Heart left ventricle (tissue), 13 donors: ENCODE measurements at regions not wholly inside any gene's neighbourhood (a gene's known extent, or its start where the extent isn't known, plus 50 kb on each side); places are given as distances from the start of the nearest gene placed in this dataset.

Experiments used
- POLR2A ChIP-seq, 2 donors: fragments of 450-650 bp; IDR thresholded peaks; one replicate each; pipeline ENCODE4 v1.6.1; 2017; ENCODE audit warnings: antibody characterized with exemption in 2 of 2, mild to moderate bottlenecking in 2 of 2, moderate library complexity in 2 of 2
- TF ChIP-seq, protein P1 (sequence below), 12 donors: fragments of 200-600 bp; sonication (generic) in 4 of 12; IDR thresholded peaks; one replicate each; pipeline versions ENCODE4 v1.5.0 to v1.8.0; 2018 to 2022; ENCODE audit warnings: antibody characterized with exemption in 12 of 12, mild to moderate bottlenecking in 5 of 12
- donor health status: ischemic (EF 13 %, LVEDD 7.1; RV severe dilation, severe dysfunction).
- donor health status: DM: no; HTN: yes; CAD: no.
- donor health status: DM: no; HTN: no; CAD: no.
- donor health status: ischemic (EF 25% LVEDD 6.9; RV normal size, moderate dysfunction).
- donor health status: ischemic (EF 25% LVEDD 5.7; RV mildly dilated, moderate dysfunction).
- donor health status: ischemic (EF 35%, LVEDD 5.7; RV mildly dilated, moderate dysfunction).
- donor health status: nonischemic (EF 11% LVEDD 7.7; RV severe dilation, severe dysfunction).
- donor health status: DM: yes; HTN: yes; CAD: no.
- donor health status: PGD.
- donor health status: ischemic (EF 29% LVEDD 5.4; RV normal size, mild dysfunction).
- donor health status: nonischemic (EF 23%, LVEDD 6.1; RV moderate dilation, normal function).

DNA sequence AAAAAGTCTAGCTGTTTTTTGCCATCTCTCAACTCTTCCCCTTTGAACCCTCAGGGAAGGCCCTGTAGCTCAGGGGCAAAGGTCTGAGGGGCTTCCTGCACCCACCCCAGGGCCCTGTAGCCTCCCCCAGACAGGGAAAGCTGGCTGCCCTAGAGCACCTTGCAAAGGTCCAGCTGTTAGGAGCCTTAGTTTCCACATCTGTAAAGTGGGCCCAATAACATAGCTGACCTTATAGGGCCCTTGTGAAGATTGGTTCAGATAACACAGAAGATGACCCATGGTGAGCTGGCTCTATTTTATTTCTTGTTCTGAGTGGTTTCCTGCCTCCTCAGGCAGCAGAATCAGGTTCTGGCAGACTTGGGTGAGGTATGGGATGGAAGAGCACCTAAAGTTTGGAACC is 55.2 kb upstream of the SMAD6 start:
- no peak for TF ChIP-seq POLR2A (IDR thresholded peaks at IDR 0.05)
- TF ChIP-seq, protein P1, sequence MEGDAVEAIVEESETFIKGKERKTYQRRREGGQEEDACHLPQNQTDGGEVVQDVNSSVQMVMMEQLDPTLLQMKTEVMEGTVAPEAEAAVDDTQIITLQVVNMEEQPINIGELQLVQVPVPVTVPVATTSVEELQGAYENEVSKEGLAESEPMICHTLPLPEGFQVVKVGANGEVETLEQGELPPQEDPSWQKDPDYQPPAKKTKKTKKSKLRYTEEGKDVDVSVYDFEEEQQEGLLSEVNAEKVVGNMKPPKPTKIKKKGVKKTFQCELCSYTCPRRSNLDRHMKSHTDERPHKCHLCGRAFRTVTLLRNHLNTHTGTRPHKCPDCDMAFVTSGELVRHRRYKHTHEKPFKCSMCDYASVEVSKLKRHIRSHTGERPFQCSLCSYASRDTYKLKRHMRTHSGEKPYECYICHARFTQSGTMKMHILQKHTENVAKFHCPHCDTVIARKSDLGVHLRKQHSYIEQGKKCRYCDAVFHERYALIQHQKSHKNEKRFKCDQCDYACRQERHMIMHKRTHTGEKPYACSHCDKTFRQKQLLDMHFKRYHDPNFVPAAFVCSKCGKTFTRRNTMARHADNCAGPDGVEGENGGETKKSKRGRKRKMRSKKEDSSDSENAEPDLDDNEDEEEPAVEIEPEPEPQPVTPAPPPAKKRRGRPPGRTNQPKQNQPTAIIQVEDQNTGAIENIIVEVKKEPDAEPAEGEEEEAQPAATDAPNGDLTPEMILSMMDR (IDR thresholded peaks at IDR 0.05): no peak
